GDM1 (cell line): ENCODE measurements at regions not wholly inside any gene's neighbourhood (a gene's known extent, or its start where the extent isn't known, plus 50 kb on each side); places are given as distances from the start of the nearest gene placed in this dataset.

Experiments
- DNase-seq: peaks from one replicate; lab custom pipeline; 2025; lab: John Stamatoyannopoulos, UW

DNA sequence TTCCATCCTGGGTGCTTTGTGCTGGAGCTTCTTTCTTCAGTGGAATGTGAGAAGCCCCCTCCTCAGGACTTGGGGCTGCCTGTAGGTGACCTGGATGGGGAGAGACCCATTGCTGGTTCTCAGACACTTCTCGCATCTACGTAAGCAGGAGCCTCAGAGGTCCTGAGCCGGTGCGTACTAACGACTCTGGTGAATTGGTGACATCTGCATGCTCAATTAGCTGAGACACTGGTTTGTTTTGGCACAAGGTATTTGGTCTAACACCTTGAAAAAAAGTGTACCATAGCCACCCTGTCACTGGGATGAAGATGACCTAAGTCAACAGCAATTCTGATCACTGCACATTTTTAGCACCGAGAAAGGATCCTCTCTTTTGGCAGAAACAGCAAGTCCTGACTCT is 57.7 kb downstream of the LRRC30 start:
- DNase-seq: no peak

DNA sequence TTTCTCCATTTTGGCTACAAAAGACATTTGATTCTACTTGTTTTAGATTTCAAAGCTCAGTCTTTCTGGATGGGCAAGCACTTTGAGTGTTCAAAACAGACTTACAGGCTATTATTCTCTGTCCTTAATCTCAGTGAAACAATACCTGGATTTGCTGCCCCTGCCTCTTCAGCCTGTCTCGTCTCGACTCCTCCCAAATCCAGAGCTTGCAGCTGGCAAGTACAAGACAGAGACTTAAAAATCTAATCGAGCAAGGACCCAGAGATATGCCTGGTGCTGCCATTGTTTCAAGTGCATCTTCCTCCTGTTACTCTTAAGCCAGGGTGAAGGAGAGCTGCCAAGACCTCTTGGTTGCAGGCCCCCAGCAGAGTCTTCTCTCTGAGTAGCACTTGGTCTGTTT is 59.2 kb downstream of the LRRC30 start:
- no peak for DNase-seq

DNA sequence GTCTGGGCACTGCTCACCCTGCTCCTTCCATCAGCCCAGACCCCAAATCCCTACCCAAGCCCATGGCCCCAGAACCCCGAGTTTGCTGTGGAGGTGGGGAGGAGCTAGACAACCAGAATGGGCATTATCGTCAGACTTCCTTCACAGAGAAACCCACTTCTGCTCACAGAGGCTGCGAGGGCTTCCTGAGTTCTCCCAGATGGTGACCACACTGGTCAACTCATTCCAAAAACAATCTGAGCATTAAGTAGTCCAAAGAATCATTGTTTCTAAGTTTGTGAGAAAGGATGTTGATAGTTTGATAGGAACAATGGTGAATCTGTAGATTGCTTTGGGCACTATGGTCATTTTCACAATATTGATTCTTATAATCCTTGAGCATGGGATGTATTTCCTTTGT is 60.2 kb downstream of the LRRC30 start:
- DNase-seq: peak; percentile 45

DNA sequence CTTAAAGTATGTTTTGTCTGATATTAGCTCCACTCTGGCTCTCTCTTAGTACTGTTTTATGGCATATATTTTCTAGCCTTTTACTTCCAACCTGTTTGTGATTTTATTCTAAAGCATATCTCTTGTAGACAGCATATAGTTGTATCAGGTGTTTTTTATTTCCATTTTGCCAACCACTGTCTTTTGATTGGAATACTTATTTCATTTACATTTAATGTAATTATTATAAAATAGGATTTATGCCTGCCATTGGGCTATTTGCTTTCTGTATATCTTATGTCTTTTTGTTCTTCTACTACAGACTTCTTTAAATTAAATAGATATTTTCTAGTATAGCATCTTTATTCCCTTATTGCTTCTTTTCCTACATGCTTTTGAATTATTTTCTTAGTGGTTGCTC is 67.3 kb downstream of the LRRC30 start:
- DNase-seq: no peak

DNA sequence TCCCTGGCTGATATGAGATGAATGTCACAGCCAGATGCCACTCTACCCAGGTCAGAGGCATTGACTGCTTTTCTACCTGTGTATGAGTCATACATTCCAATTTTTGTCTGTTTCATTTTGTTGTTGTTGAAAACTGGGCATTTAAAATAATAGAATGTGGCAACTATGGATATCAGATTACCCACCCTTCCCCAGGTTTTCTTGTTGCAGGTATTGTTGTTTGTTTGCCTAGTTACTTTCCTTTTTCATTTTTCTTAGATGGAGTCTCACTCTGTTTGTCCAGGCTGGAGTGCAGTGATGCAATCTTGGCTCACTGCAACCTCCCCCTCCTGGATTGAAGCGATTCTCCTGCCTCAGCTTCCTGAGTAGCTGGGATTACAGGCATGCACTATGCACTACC is 70.2 kb downstream of the LRRC30 start:
- DNase-seq: no peak

DNA sequence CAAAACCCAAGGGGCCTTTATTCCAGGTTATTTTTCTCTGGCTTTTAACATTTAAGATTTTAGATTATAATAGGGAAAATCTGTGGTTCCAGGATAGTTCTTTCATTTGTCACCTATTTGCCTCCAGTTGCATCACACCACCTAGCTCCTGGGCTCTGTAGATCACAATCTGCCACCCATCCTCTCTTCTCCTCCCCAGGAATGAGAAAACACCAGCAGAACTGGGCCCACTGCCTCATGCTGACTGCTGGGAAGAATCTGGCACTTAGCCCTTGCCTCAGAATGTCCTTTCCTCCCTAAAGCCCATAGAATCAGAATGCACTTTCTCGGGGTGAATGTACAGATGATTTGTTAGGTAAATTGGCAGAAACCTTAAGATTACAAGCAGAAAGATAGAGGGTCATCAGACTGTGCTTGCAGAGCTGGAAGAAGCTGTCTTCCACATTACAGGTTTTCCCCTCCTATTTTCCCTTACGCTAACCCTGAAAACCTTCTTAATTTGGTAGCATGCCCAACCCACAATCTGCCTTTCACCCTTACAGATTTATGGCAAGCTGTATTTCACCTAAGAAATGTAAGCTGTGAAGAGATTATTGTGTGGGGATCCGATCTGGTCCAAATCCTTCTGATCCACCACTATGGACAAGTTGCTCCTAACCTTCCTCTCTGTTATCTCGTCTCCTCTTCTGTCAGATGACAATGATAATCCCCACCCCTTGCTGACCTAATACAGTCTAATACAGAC is 72.6 kb downstream of the LRRC30 start:
- no peak for DNase-seq

DNA sequence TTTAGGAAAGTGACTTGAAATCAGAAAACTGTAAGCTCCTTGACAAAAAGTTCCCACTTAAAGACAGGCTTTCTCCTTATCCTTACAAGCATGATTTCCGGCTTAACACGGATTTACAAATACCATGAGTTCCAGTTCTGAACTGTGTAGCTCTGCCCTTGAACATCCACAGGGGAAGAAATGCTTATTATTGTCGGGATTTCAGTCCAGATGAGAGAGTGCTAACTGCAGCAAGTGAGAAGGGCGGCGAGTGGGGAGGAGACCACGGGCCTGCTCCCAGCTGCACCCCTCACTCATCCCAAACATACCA is 73.1 kb downstream of the LRRC30 start:
- no peak for DNase-seq

DNA sequence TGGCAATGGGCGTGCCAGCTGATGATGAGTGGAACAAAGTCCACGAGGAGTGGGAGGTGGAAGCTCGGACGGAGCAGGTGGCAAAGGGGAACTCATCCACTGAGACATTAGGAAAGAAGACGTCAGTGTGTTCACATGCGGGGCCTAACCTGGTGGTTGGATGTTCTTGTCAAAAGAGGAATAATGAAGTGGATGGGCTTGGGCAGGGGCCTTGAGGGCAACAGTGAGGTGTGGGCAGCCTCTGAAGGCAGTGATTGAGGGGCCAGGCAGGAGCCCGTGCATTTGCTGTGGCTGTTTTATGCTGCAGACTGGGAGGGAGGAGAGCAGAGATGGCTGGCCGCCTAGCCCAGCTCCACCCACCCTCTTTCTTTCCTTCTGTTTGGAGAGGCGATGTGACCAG is 74.5 kb downstream of the LRRC30 start:
- DNase-seq: no peak

DNA sequence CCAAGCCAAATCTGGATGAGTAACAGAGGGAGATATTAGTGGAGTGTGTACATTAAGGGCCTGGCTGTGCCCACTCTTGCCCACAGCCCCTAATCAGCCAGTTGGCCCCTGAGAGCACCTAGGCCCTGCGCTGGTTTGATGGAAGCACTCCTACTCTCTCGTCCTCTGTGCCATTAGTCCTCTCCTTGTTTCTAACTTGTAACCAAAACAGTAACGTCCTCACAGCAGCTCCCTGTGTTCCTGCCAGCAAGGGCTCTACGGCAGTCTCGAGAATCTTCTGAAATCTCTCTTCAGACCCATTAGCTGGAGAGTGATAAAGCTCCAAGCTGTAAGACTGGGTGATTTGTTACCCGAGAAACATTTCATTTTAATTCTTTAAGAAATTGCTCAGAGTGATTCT is 76.1 kb downstream of the LRRC30 start:
- no peak for DNase-seq

DNA sequence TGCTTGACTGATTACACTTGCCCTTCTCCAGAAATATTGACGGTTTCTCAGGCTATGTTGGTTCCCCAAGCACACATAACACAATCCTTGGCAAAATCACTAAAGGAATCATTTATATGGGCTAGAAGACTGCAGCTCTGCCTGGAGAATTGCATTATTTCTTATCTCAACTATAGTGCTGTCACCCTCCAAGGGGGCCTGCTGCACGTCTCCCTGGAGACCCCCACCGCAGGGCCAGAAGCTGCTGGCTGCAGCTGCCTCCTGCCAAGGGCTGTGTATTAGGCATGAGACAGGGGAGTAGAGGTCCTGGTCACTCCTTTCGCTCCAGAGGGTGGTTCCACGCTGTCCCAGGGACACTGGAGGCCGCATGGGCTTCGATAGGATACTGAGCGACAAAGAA is 76.6 kb downstream of the LRRC30 start:
- DNase-seq: no peak

DNA sequence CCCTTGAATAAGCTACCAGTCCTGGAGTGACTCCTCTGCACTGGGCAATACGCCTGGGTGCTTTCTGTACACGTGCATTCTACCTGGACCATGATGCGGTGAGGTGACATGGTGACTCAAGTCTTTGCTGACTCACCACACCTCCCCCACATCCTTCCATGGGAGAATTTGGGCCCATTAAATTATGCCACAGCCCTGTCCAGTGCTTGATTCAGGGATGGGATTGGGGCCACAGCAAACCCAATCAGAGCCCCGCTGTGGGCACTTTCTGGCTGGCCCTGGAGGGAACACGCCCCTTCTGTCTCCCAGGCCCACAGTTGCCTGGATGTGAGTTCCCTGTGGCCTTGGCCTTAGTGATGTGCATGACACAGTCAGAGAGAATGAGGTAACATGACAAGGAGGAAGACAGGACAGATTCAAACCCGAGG is 86.9 kb downstream of the LRRC30 start:
- DNase-seq: no peak

DNA sequence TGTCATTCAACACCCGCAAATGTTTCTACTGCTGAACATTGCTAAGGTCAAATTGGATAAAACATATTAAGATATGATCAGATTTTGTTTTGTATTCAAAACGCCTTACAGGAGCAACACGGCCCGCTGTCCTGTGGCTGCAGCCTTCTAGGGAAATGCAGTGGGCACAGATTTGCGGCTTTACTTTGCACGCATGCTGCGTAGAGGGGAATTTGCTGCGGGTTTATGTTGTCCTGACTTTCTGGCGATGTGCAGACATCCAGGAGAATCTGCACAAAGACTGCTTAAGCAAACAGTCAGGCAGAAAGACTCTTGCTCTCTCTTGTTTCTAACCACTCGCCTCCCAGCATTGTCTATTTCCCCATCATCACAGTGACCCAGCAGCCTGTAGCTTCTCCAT is 88.3 kb downstream of the LRRC30 start:
- no peak for DNase-seq

DNA sequence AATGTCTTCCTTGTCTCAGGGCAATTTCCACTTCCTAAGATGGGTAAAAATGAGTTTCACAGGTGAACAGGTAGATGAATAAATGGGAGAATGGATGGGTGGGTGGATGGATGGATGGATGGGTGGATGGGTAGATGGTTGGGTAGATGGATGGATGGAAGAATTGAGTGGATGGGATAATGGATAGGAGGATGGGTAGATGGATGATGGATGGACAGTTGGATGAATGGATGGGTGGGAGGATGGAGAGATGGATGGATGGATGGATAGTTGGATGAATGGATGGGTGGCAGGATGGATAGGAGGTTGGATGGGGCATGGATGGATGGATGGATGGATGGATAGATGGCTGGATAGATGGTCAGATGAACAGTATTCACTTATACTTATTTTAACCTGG is 90.9 kb downstream of the LRRC30 start:
- DNase-seq: no peak

DNA sequence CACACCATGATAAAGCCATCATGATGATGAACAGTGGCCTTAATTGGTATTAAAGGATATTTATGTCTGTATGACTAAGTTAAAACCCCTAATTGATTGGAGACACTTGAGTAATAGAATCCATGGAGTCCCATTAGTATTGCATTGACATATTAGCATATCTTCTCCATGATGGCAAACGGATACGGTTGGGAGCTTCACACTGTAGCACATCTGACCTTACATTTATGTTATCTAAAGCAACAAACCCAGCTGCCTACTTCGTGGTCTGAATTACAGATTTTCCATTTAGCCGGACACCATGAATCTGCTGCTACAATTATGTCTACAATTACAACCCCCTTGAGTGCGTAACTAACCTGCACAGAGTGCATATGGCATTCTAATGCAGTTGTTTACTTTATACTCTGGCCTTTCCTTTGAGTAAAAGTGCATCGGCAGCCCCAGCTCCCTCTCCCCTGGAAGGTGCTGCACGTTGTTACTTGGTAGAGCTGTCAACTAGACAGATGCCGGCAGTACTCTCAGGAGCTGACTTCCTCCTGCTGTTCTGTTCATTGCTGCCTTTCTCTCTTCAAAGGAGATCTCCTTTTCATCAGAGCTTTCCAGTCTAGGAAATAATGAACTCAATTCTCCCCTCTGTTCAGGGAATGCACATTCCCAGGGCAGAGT is 92.1 kb downstream of the LRRC30 start:
- peak; percentile 25 for DNase-seq

DNA sequence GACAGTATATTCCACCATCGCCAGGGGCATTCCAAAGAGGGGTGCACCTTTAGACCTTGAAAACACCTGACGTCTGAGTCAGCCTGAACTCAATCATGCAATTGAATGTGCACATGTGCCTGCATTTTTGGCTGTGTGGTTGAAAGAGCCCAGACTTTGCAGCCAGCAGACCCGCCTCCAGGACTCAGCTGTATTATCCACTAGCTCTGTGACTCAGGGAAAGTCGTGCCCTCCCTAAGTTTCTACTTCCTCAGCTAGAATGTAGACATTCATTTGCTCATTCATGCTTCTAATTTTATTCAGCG is 94.2 kb downstream of the LRRC30 start:
- DNase-seq: peak; percentile 9

DNA sequence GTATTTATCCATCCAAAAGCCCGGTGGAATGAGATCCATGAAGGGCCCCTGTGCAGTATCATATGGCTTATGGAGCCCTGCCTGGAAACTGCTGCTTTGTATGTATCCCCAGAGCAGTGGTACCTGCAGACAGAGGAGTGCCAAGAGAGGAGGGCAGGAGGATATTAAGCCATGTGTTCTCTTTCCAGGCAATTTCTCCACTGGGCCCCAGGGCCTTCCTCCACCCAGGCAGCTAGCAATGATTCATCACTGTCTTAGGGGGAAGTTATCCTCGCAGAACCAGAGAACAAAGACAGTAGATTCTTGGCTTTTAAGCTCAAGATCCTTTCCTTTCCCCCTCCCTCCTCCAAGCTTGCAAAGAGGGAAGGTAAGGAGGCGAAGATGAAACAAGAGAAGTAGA is 98.1 kb downstream of the LRRC30 start:
- peak; percentile 27 for DNase-seq

DNA sequence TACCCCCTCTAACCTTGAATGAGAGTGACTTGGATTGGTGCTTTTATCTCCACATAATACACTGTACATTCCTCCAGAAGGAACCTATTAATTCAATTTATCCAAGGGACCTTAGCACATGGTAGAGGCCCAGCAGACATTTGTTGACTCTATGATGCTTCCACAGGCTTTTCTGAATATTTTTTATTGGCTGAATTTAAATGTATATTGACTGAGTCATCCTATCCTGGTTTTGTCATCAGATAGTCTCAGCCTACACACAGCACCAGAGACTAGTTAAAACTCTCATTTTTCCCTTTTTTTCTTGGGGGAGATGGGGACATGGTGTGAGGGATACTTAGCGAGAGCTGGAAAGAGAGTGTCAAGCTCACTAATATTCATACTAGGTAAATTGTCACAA is 101.6 kb downstream of the LRRC30 start:
- DNase-seq: no peak

DNA sequence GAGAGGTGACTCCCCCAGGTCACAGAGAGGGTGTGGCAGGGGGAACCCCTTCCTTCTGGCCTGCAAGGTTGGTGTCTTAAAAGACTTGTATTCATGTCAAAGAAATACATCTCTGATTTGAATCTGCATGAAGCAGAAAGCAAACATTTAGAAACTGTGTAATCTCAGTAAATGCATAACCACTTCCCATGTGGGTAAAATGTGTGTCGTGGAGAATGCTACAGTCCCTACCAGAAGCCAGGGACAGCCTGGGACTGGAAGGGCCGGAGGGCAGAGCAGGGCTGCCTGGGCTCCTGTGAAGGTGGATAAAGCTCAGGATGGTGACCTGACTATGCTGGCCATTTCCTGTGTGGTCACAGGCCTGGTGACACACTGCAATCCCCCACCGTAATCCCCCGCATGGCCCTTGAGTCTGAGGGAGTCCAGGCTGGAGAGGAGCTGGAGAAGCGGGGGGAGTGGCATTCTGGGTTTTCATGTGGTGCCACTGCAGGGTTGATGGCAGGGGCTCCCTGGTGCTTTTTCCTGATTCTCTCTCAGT is 102.2 kb downstream of the LRRC30 start:
- no peak for DNase-seq

DNA sequence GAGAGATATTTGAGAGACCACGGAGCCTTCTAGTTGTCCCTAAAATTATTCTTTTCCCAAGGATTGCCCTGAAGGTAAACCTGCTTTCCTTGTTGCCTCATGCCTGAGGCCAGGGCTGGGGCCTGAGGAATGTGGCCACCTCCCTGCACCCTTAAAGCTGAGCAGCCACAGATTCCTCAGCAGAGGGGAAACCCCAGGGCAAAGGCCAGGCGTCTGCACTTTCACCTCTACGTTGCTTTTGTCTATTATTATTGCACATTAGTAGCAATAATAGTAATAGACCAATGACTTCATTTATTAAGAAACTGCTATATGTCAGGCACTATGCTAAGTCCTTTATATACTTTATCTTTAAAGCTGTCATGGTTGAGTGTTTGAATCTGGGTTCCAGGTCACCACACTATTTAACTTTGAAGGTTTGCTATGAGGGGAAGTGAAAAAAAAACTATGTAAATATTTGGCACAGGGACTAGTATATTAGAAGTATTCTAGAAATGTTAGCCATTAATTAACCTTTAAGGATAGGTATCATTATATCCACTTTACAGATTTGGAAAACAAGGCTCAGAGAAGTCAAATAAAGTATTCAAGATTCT is 104.2 kb downstream of the LRRC30 start:
- DNase-seq: no peak

DNA sequence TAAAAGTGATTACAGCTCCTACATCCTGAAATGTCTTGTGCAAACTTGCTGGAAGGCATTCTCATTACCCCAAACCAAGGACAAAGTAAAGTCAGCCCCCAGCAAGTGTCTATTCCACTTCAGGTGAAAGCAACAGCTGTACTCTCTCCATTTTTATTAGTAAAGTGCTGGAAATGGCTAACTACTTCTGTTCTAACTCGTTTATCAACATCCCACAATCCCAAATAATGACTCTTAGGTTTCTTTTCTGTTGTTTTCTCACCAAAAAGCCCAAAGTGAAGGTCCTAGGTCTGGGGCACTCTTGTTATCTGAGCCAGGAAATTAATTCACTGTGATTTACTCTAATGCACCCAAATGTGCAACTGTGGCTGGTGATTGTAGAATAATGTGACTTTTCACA is 105.7 kb downstream of the LRRC30 start:
- DNase-seq: no peak

DNA sequence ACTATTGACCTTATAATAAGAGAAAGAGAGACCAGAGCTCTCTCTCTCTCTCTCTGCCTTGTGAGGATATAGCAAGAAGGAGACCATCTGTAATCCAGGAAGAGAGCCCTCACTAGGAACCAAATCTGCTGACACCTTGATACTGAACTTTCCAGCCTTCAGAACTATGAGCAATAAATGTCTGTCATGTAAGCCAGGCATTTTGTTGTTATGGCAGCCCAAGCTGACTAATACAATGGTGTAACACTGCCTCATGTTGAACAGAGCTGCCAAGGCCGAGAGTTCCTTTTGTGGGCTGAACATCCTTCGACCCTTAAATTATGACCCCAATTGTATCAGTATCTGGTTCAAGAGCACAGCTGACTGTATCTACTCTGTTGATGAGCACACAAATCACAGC is 108.0 kb downstream of the LRRC30 start:
- DNase-seq: no peak

DNA sequence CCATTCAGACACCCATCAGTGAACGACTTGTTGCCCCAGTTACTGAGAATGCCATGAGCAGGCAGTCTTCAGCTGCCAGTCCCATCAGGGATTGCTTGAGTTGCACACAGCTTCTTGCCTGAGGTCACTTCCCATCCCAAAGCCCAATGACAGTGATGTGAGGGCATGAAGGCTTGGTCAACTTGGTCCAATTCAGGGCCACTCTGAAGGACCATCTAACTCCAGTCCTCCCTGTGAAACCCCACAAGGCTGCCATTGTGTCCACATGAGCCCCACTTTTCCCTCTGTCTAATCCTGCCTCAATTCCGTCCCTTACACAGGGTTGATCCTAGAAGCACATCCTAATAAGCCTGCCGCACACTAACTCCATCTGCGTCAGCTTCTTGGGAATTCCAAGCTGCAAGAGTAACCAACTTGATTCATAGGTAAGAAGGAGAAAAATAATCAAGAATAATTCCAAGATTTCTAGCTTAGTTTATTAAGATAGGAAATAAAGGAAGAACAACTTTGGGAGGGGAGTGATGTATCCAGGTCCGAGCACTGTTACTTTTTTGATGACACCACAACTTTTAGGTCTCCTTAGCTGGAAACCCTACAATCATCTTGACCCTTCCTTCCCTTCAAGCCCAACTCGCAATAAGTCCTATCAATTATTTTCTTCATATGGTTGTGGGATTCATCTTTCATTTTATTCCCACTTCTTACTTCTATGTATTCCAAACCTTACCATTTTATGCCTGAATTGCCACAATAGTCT is 110.9 kb downstream of the LRRC30 start:
- DNase-seq: no peak
